K562 (cell line): ENCODE measurements at regions not wholly inside any gene's neighbourhood (a gene's known extent, or its start where the extent isn't known, plus 50 kb on each side); places are given as distances from the start of the nearest gene placed in this dataset.

Experiments
- CREB1 ChIP-seq, 2 experiments: sonication (generic) in 1 of 2; formaldehyde crosslinking in 1 of 2; IDR thresholded peaks; 2 replicates each; pipeline versions ENCODE4 v1.6.1 to v1.8.0; 2012 to 2022; ENCODE audit warnings: inconsistent platforms in 1 of 2, mild to moderate bottlenecking in 1 of 2, missing genetic modification reagents in 1 of 2, moderate library complexity in 1 of 2
- ELF4 ChIP-seq: fragments of 450-650 bp; formaldehyde crosslinking; IDR thresholded peaks from 2 replicates; pipeline ENCODE4 v1.4.0; 2022; ENCODE audit warnings: missing genetic modification characterization
- EP300 ChIP-seq: IDR thresholded peaks from 2 replicates; pipeline ENCODE4 v1.6.1; 2012; ENCODE audit warnings: low read length, improper control_type of control experiment
- SETDB1 ChIP-seq: IDR thresholded peaks from one replicate; pipeline ENCODE4 v1.6.1; 2012; ENCODE audit warnings: low read length, control low read depth, inconsistent platforms
- TF ChIP-seq, protein P1 (sequence below): fragments of 250-450 bp; sonication (Bioruptor Pico); IDR thresholded peaks from 2 replicates; pipeline ENCODE4 v1.8.0; 2022; ENCODE audit warnings: moderate library complexity, mild to moderate bottlenecking, inconsistent platforms
- TF ChIP-seq, protein P2 (sequence below): fragments of 250-450 bp; sonication (Bioruptor Pico); IDR thresholded peaks from 2 replicates; pipeline ENCODE4 v1.5.0; 2021
- TF ChIP-seq, protein P3 (sequence below), 3 experiments: IDR thresholded peaks in 2 of 3; conservative IDR thresholded peaks in 1 of 3; 2 replicates each; pipeline ENCODE4 v1.5.1; 2011 to 2012; ENCODE audit warnings: low read length in 3 of 3, mild to moderate bottlenecking in 3 of 3, control low read depth in 2 of 3, improper control_type of control experiment in 1 of 3, inconsistent platforms in 1 of 3, low read depth in 1 of 3, mixed read lengths in 1 of 3, moderate library complexity in 1 of 3; ENCODE audit not compliant: insufficient read depth in 2 of 3

DNA sequence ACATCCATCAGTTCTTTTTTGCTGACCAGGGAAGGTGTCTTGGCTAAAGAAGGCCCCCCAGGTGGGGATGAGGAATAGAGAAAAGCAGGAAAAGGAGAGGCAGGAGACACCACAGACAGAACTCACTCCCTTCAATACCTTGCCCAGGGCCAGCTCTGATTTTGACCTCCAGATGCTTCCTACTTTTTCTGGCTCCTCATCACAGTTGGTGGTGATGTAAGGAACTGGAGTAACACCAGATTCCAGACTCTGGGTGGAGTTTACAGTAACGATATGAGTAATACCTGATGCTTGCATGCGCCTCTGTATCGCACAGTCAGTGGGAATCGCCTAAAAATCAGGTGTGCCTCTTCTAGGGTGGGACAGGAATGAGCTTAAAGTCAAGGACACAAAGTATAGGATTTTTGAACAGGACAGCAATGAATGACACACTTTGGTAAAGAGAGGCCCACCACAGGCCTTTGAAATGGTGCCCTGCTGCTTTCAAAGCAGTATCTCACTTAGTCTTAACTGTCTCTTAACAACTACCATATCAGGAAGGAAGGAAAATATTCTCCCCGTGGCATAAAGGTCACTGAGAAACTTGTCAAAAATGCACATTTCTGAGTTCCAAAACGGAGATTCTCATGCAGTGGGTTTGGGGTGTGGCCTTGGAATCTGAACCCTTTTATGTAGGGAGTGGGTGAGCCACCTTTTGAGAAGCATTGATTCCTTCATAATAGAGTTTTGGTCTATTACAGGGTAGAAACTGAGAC lies 140.8 kb downstream of the SNX19 start:
- no peak for TF ChIP-seq SETDB1
- no peak for TF ChIP-seq CREB1 (IDR thresholded peaks at IDR 0.05)
- TF ChIP-seq CREB1 (CRISPR knock-in tag; IDR thresholded peaks at IDR 0.05), result no peak
- TF ChIP-seq, protein P1, sequence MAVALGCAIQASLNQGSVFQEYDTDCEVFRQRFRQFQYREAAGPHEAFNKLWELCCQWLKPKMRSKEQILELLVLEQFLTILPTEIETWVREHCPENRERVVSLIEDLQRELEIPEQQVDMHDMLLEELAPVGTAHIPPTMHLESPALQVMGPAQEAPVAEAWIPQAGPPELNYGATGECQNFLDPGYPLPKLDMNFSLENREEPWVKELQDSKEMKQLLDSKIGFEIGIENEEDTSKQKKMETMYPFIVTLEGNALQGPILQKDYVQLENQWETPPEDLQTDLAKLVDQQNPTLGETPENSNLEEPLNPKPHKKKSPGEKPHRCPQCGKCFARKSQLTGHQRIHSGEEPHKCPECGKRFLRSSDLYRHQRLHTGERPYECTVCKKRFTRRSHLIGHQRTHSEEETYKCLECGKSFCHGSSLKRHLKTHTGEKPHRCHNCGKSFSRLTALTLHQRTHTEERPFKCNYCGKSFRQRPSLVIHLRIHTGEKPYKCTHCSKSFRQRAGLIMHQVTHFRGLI, result no peak
- TF ChIP-seq, protein P2, sequence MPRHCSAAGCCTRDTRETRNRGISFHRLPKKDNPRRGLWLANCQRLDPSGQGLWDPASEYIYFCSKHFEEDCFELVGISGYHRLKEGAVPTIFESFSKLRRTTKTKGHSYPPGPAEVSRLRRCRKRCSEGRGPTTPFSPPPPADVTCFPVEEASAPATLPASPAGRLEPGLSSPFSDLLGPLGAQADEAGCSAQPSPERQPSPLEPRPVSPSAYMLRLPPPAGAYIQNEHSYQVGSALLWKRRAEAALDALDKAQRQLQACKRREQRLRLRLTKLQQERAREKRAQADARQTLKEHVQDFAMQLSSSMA, result no peak
- TF ChIP-seq ELF4, result no peak
- TF ChIP-seq EP300, result no peak
- TF ChIP-seq, protein P3, sequence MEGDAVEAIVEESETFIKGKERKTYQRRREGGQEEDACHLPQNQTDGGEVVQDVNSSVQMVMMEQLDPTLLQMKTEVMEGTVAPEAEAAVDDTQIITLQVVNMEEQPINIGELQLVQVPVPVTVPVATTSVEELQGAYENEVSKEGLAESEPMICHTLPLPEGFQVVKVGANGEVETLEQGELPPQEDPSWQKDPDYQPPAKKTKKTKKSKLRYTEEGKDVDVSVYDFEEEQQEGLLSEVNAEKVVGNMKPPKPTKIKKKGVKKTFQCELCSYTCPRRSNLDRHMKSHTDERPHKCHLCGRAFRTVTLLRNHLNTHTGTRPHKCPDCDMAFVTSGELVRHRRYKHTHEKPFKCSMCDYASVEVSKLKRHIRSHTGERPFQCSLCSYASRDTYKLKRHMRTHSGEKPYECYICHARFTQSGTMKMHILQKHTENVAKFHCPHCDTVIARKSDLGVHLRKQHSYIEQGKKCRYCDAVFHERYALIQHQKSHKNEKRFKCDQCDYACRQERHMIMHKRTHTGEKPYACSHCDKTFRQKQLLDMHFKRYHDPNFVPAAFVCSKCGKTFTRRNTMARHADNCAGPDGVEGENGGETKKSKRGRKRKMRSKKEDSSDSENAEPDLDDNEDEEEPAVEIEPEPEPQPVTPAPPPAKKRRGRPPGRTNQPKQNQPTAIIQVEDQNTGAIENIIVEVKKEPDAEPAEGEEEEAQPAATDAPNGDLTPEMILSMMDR (IDR thresholded peaks at IDR 0.05 in 2 of 3, conservative IDR thresholded peaks at IDR 0.05 in 1 of 3; ENCODE audit: insufficient read depth in 2 of 3, low read depth in 1 of 3, low read length in 3 of 3), result no peak
